Activated CD4-positive, alpha-beta T cell treated with anti-CD3 and anti-CD28 coated beads for 36 hours (primary cell): ENCODE measurements at regions not wholly inside any gene's neighbourhood (a gene's known extent, or its start where the extent isn't known, plus 50 kb on each side); places are given as distances from the start of the nearest gene placed in this dataset.
A peak's percentile ranks its signal among the peaks of the same experiment; 100 is the strongest.

Experiments used
- ATAC-seq: fragments of 200-7000 bp; cut with Tn5 transposase; one replicate; pipeline ENCODE4 v1.10.0; 2021; ENCODE audit warnings: mild to moderate bottlenecking, moderate library complexity
- CTCF ChIA-PET: fragments of 350-600 bp; sonication (Branson Sonifier 250); formaldehyde crosslinking; loops from one replicate; lab custom pipeline; 2021; ENCODE audit warnings: antibody characterized with exemption; lab: Charles Lee
- POLR2A ChIA-PET: fragments of 350-600 bp; sonication (Branson Sonifier 250); formaldehyde crosslinking; loops from one replicate; lab custom pipeline; 2021; ENCODE audit warnings: antibody characterized with exemption, inconsistent platforms; lab: Charles Lee
- DNase-seq: peaks from one replicate; pipeline ENCODE4 v3.0.0-alpha.2; 2020
- H3K27ac Mint-ChIP-seq: one replicate; pipeline ENCODE4 v1.8.0; 2021; ENCODE audit warnings: mixed read lengths
- H3K27me3 Mint-ChIP-seq: one replicate; pipeline ENCODE4 v1.8.0; 2021; ENCODE audit warnings: mixed read lengths
- H3K36me3 Mint-ChIP-seq: one replicate; pipeline ENCODE4 v1.8.0; 2021; ENCODE audit warnings: low read depth, mixed read lengths
- H3K4me1 Mint-ChIP-seq: one replicate; pipeline ENCODE4 v1.8.0; 2021; ENCODE audit warnings: mixed read lengths
- H3K4me3 Mint-ChIP-seq: one replicate; pipeline ENCODE4 v1.8.0; 2021; ENCODE audit warnings: mild to moderate bottlenecking, moderate library complexity, mixed read lengths
- H3K9me3 Mint-ChIP-seq: one replicate; pipeline ENCODE4 v1.8.0; 2021; ENCODE audit warnings: low read depth, mixed read lengths
- intact Hi-C, 2 experiments: fragments of 100-400 bp; cut with DNase I in 1 of 2; cut with micrococcal nuclease in 1 of 2; formaldehyde crosslinking; loops; one replicate each; pipeline versions ENCODE4 v1.14.2 to v1.15.1; 2022 to 2024; cut with DNase I, micrococcal nuclease

DNA sequence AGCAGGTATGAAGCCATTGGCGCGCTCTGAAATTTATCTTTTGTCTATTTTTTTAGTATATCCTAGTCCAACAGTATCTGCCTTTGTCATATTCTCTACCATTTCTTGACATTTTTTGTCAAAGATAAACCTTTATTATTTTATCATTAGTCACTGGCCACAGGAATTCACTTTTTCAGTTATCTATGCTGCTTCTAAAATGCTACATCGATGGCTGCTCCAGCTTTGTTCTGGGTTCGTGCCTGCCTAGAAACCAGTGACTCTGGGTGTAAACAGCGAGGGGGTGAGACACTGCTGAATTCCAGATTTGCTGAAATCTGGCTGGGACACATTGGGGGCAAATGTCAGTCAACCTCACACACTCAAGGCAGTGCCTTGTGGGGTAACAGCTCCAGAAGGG is 193.4 kb downstream of the CDC5L start:
- ChIA-PET CTCF (no interaction called here), POLR2A (no interaction called here)
- ATAC-seq (no peak), DNase-seq (no peak)
- Mint-ChIP-seq H3K9me3 (peaks cover 10% of the 10 kb centered on the region), H3K27ac (no peak overlapping the region), H3K36me3 (peaks cover 3% of the 10 kb centered on the region), H3K4me3 (no peak overlapping the region), H3K27me3 (peaks cover 6% of the 10 kb centered on the region), H3K4me1 (no peaks in the 10 kb centered on the region)
- intact Hi-C loops = no loop called here

DNA sequence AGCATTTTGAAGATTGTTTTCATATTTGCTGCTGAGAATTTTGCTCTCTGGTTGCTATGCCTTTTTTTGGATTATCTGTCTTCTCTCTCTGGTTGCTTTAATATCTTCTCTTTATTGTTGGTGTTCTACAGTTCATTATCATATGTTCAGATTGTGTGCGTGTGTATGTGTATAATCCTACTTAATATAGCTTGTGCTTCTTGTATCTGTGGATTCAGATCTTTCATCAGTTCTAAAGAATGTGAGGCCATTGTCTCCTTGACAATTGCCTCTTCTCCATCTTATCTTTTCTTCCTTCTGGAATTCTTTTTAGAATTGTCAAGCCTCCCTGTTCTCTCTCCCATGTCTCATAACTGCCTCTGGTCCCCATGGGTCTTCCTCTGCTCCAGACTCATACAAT is 195.4 kb downstream of the CDC5L start:
- Mint-ChIP-seq H3K36me3 (peaks cover 3% of the 10 kb centered on the region), H3K27me3 (peaks cover 6% of the 10 kb centered on the region), H3K4me1 (no peaks in the 10 kb centered on the region), H3K27ac (no peak overlapping the region), H3K9me3 (peaks cover 10% of the 10 kb centered on the region), H3K4me3 (no peak overlapping the region)
- POLR2A ChIA-PET = no interaction called here
- CTCF ChIA-PET = interaction anchor here (0.8 kb wide), 1 partner anchor 1095 kb away, joined by 3 read pairs; no protein-coding TSS in a partner anchor
- intact Hi-C loops = no loop called here
- ATAC-seq (no peak), DNase-seq (no peak)

DNA sequence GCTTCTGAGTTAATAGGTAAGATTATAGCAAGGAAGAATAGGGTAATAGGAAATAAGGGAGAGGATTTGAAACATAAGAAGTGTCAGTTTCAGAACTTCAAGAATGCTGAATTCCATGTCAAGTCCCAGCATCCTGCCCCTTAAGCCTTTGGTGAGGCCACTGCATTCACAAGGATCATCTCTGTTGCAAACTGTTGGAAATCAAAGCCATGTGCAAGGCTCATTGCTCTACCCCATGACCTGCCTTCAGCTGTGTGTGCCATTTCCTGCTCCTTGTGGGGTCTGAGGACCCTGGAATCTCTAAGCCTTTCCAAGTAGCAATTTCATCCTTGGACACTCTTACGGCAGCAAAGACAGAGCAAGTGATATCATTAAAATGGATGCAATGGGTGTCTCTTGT is 203.0 kb downstream of the CDC5L start:
- Mint-ChIP-seq H3K4me3 (no peak overlapping the region), H3K36me3 (no peaks in the 10 kb centered on the region), H3K9me3 (no peaks in the 10 kb centered on the region), H3K27ac (no peak overlapping the region), H3K4me1 (peaks cover 3% of the 10 kb centered on the region), H3K27me3 (peaks cover 11% of the 10 kb centered on the region)
- POLR2A ChIA-PET = no interaction called here
- CTCF ChIA-PET = interaction anchor here (0.5 kb wide), 1 partner anchor 24 kb away, joined by 3 read pairs; no protein-coding TSS in a partner anchor
- ATAC-seq (no peak), DNase-seq (no peak)
- intact Hi-C loops = loop anchor here in 1 of 2 experiments (5.0 kb wide), 1 partner anchor 827 kb away; no protein-coding TSS in a partner anchor

- ChIA-PET POLR2A (no interaction called here), CTCF (interaction anchor here (0.6 to 1.7 kb wide), 11 partner anchors 19 to 1329 kb away, joined by 3 to 7 read pairs (median 3); no protein-coding TSS in a partner anchor)
- intact Hi-C loops = loop anchor here (1.0 to 5.0 kb wide), 6 partner anchors 119 to 1329 kb away; no protein-coding TSS in a partner anchor
- Mint-ChIP-seq H3K27me3 (peaks cover 11% of the 10 kb centered on the region), H3K9me3 (no peaks in the 10 kb centered on the region), H3K27ac (peak overlapping the region; percentile 9), H3K4me3 (no peak overlapping the region), H3K4me1 (peaks cover 3% of the 10 kb centered on the region), H3K36me3 (no peaks in the 10 kb centered on the region)
- ATAC-seq = peak; percentile 87
- DNase-seq = peak; percentile 80
Observed at GRCh38 chr6:44593539-44593944, 206.0 kb downstream of the CDC5L start.

- DNase-seq (no peak), ATAC-seq (no peak)
- no peaks in the 10 kb centered on the region for H3K9me3 Mint-ChIP-seq
- no peak overlapping the region for H3K4me3 Mint-ChIP-seq
- peaks cover 3% of the 10 kb centered on the region for H3K4me1 Mint-ChIP-seq
- H3K27me3 Mint-ChIP-seq = peaks cover 9% of the 10 kb centered on the region
- H3K36me3 Mint-ChIP-seq = no peaks in the 10 kb centered on the region
- CTCF ChIA-PET = interaction anchor here (0.6 to 1.7 kb wide), 5 partner anchors 18 to 902 kb away, joined by 3 to 7 read pairs (median 3); no protein-coding TSS in a partner anchor
- POLR2A ChIA-PET = no interaction called here
- H3K27ac Mint-ChIP-seq = no peak overlapping the region
- intact Hi-C loops = loop anchor here in 1 of 2 experiments (5.0 kb wide), 1 partner anchor 823 kb away; no protein-coding TSS in a partner anchor
Observed at GRCh38 chr6:44594481-44594880, 207.0 kb downstream of the CDC5L start.

DNA sequence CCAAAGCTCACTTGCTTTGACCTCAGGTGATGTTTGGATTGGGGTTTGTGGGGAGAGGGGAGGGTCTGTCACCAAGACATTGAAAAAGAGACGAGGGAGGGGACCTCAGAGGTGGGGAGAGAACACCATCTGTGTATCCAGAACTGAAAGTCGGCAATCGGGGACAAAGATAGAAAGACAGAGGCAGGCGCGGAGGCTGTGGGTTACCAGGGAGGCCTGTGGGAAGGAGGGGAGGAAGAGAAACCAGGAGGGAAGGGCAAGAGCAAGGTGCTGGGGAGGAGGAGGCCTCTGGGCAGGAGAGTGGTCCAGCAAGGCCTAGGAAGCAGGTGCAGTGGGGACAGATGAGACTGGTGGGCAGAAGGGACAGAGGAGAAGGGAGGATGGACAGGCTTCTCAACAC is 211.2 kb downstream of the CDC5L start:
- DNase-seq (no peak), ATAC-seq (no peak)
- H3K27me3 Mint-ChIP-seq = no peaks in the 10 kb centered on the region
- CTCF ChIA-PET = interaction anchor here (0.5 to 1.3 kb wide), 3 partner anchors 123 to 475 kb away, joined by 3 to 5 read pairs (median 3); no protein-coding TSS in a partner anchor
- intact Hi-C loops = no loop called here
- H3K4me1 Mint-ChIP-seq = peaks cover 2% of the 10 kb centered on the region
- H3K9me3 Mint-ChIP-seq = no peaks in the 10 kb centered on the region
- no peak overlapping the region for H3K27ac Mint-ChIP-seq
- H3K4me3 Mint-ChIP-seq = no peak overlapping the region
- no peaks in the 10 kb centered on the region for H3K36me3 Mint-ChIP-seq
- POLR2A ChIA-PET = no interaction called here

DNA sequence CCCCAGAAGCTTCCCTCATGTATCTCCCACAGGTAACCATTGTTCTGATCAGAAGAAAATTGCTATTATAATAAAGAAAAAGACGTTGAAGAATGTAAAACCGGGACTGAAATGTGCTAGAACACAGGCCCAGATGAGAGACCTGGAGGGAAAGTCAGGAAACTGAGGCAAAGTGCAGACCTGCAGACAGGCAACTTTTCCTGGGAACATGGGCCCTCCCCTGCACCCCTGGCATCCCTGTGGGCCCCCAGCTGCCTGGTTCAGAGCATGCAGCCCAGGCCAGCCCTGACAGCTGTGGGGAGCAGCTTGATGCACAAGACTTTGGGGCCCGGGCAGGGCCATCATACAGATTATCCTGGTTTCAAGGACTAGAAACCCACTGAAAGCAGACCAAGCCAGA is 212.2 kb downstream of the CDC5L start:
- Mint-ChIP-seq H3K4me1 (peaks cover 2% of the 10 kb centered on the region), H3K36me3 (no peaks in the 10 kb centered on the region), H3K27me3 (no peaks in the 10 kb centered on the region), H3K27ac (no peak overlapping the region), H3K4me3 (no peak overlapping the region), H3K9me3 (no peaks in the 10 kb centered on the region)
- CTCF ChIA-PET = interaction anchor here (1.0 to 1.3 kb wide), 2 partner anchors 56 to 124 kb away, joined by 3 to 5 read pairs; no protein-coding TSS in a partner anchor
- POLR2A ChIA-PET = no interaction called here
- intact Hi-C loops = loop anchor here in 1 of 2 experiments (10.0 kb wide), 1 partner anchor 125 kb away; no protein-coding TSS in a partner anchor
- DNase-seq = no peak
- ATAC-seq = no peak

DNA sequence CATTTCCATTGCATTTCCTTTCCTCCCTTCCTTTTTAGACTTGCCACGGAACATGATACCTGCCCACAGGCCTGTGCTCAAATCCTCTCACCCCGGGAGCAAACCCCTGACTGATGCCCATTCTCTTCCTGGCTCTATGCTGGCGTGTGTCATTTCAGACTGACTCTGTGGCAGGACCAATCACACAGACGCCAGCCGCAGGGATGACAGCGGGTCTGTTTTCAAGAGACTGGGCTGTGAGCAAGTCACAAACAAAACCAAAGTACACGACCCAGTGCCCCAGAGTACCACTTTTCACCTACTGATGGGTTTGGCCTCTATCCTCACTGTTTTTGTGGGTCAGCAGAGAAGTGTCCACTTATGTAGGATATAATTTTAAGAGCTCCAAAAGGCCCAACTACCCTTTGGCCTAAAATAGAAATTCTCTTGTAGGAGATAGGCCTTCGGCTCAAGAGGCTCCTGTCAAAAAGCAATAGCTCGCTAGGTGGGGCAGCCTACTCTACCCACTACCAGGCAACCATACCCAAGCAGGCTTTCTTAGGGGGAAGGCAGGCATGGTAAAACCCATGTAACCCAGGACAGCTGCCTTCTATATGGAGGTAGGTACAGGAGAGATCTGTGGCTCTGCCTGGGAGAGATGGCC is 215.7 kb downstream of the CDC5L start:
- ATAC-seq (no peak), DNase-seq (no peak)
- intact Hi-C loops = loop anchor here in 1 of 2 experiments (10.0 kb wide), 1 partner anchor 128 kb away; no protein-coding TSS in a partner anchor
- ChIA-PET POLR2A (no interaction called here), CTCF (interaction anchor here (0.7 kb wide), 1 partner anchor 875 kb away, joined by 3 read pairs; no protein-coding TSS in a partner anchor)
- Mint-ChIP-seq H3K4me1 (peaks cover 2% of the 10 kb centered on the region), H3K27me3 (no peaks in the 10 kb centered on the region), H3K27ac (no peak overlapping the region), H3K9me3 (no peaks in the 10 kb centered on the region), H3K36me3 (no peaks in the 10 kb centered on the region), H3K4me3 (no peak overlapping the region)

DNA sequence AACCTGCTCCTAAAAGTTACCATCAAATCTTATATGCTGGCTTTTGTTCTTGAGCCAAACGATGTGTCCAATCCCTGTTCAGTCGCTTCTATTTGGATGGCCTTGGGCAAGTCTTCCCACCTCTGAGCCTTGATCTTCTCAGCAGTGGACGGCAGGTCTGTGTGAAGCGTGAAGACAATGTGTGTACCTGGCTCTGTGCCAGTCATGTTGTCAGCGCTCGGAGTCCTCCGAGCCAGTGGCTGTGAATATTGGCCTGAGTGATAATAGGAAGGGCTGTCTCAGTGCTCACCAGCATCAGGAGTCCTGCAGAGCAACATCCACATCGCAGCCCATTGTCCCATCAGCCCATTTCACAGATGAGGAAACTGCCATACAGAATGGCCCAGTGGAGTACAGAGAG is 219.0 kb downstream of the CDC5L start:
- CTCF ChIA-PET = no interaction called here
- no peaks in the 10 kb centered on the region for H3K27me3 Mint-ChIP-seq
- H3K4me3 Mint-ChIP-seq = no peak overlapping the region

GRCh38 chr6:44606976-44607375 is 219.5 kb downstream of the CDC5L start:
- DNase-seq (no peak), ATAC-seq (no peak)
- ChIA-PET POLR2A (no interaction called here), CTCF (no interaction called here)
- no peaks in the 10 kb centered on the region for H3K4me1 Mint-ChIP-seq
- H3K9me3 Mint-ChIP-seq = no peaks in the 10 kb centered on the region
- intact Hi-C loops = loop anchor here in 1 of 2 experiments (10.0 kb wide), 1 partner anchor 132 kb away; no protein-coding TSS in a partner anchor
- no peak overlapping the region for H3K4me3 Mint-ChIP-seq
- H3K36me3 Mint-ChIP-seq = no peaks in the 10 kb centered on the region
- H3K27ac Mint-ChIP-seq = no peak overlapping the region
- H3K27me3 Mint-ChIP-seq = no peaks in the 10 kb centered on the region

More for the DNA sequence above, 219.0 kb downstream of the CDC5L start:
- intact Hi-C loops = loop anchor here in 1 of 2 experiments (10.0 kb wide), 1 partner anchor 132 kb away; no protein-coding TSS in a partner anchor
- Mint-ChIP-seq H3K9me3 (no peaks in the 10 kb centered on the region), H3K36me3 (no peaks in the 10 kb centered on the region), H3K27ac (no peak overlapping the region), H3K4me1 (no peaks in the 10 kb centered on the region)
- DNase-seq = no peak
- POLR2A ChIA-PET = no interaction called here
- no peak for ATAC-seq

GRCh38 chr6:44608175-44608574 is 220.7 kb downstream of the CDC5L start:
- Mint-ChIP-seq H3K27ac (no peak overlapping the region), H3K4me1 (no peaks in the 10 kb centered on the region), H3K36me3 (no peaks in the 10 kb centered on the region), H3K9me3 (no peaks in the 10 kb centered on the region), H3K4me3 (no peak overlapping the region), H3K27me3 (no peaks in the 10 kb centered on the region)
- no peak for ATAC-seq
- ChIA-PET POLR2A (no interaction called here), CTCF (no interaction called here)
- intact Hi-C loops = loop anchor here in 1 of 2 experiments (10.0 kb wide), 1 partner anchor 133 kb away; no protein-coding TSS in a partner anchor
- no peak for DNase-seq
